ENCODE measurements at regions not wholly inside any gene's neighbourhood (a gene's known extent, or its start where the extent isn't known, plus 50 kb on each side); places are given as distances from the start of the nearest gene placed in this dataset.

GRCh38 chr9:13716601-13717321 lies 437.3 kb upstream of the MPDZ start:
- no peaks in the 10 kb centered on the region for H3K27me3 Mint-ChIP-seq
- no peaks in the 10 kb centered on the region for H3K4me1 Mint-ChIP-seq
- H3K36me3 Mint-ChIP-seq (ENCODE audit: low read depth) = no peaks in the 10 kb centered on the region
- no peak overlapping the region for H3K4me3 Mint-ChIP-seq
- no peak for ATAC-seq (replicated peaks)
- H3K27ac Mint-ChIP-seq = no peak overlapping the region
- H3K9me3 Mint-ChIP-seq = peaks cover 4% of the 10 kb centered on the region

GRCh38 chr9:13716090-13716489 lies 436.6 kb upstream of the MPDZ start:
- Mint-ChIP-seq H3K4me3 (no peak overlapping the region), H3K36me3 (ENCODE audit: low read depth) (no peaks in the 10 kb centered on the region), H3K27ac (no peak overlapping the region), H3K9me3 (no peaks in the 10 kb centered on the region), H3K27me3 (no peaks in the 10 kb centered on the region), H3K4me1 (no peaks in the 10 kb centered on the region)
- no peak for ATAC-seq (replicated peaks)

GRCh38 chr9:13715430-13715829 lies 435.9 kb upstream of the MPDZ start:
- Mint-ChIP-seq H3K4me3 (no peak overlapping the region), H3K27ac (no peak overlapping the region), H3K9me3 (peaks cover 3% of the 10 kb centered on the region), H3K27me3 (no peaks in the 10 kb centered on the region), H3K36me3 (ENCODE audit: low read depth) (no peaks in the 10 kb centered on the region), H3K4me1 (no peaks in the 10 kb centered on the region)
- ATAC-seq (replicated peaks) = no peak

- Mint-ChIP-seq H3K27me3 (peaks cover 2% of the 10 kb centered on the region), H3K36me3 (ENCODE audit: low read depth) (no peaks in the 10 kb centered on the region), H3K4me3 (no peak overlapping the region), H3K9me3 (peaks cover 17% of the 10 kb centered on the region), H3K27ac (no peak overlapping the region), H3K4me1 (no peaks in the 10 kb centered on the region)
- no peak for ATAC-seq (replicated peaks)
Observed at GRCh38 chr9:13707612-13708576, 428.4 kb upstream of the MPDZ start.

DNA sequence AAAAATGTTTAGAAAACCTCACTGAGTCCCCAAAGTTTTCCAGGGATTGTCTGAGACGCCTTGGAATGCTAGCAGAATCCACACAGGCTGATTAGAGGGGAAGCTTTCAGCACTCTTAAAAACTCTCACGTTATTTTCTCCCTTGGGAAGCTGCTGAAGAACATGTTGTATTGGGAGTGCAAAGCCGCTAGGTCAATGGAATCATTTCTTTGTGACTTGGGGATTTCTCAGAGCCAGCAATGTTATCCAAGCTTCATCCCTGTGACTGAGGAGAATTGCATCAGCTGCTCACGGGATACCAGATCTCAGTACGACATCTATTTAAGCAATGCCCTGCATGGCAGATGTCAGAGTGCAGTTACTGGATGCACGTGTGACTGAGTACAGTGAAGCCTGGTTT lies 426.4 kb upstream of the MPDZ start:
- Mint-ChIP-seq H3K4me1 (no peaks in the 10 kb centered on the region), H3K9me3 (peaks cover 17% of the 10 kb centered on the region), H3K4me3 (no peak overlapping the region), H3K36me3 (ENCODE audit: low read depth) (no peaks in the 10 kb centered on the region), H3K27me3 (peaks cover 2% of the 10 kb centered on the region), H3K27ac (no peak overlapping the region)
- ATAC-seq (replicated peaks) = no peak

GRCh38 chr9:13705373-13705772 lies 425.9 kb upstream of the MPDZ start:
- Mint-ChIP-seq H3K4me3 (no peak overlapping the region), H3K36me3 (ENCODE audit: low read depth) (no peaks in the 10 kb centered on the region), H3K9me3 (peaks cover 14% of the 10 kb centered on the region), H3K27ac (no peak overlapping the region), H3K27me3 (peaks cover 2% of the 10 kb centered on the region), H3K4me1 (no peaks in the 10 kb centered on the region)
- no peak for ATAC-seq (replicated peaks)

- ATAC-seq (replicated peaks) = no peak
- Mint-ChIP-seq H3K9me3 (peaks cover 18% of the 10 kb centered on the region), H3K36me3 (ENCODE audit: low read depth) (no peaks in the 10 kb centered on the region), H3K27me3 (no peaks in the 10 kb centered on the region), H3K4me3 (no peak overlapping the region), H3K27ac (no peak overlapping the region), H3K4me1 (no peaks in the 10 kb centered on the region)
Observed at GRCh38 chr9:13690595-13690994, 411.1 kb upstream of the MPDZ start.

GRCh38 chr9:13689925-13690324 lies 410.4 kb upstream of the MPDZ start:
- Mint-ChIP-seq H3K9me3 (peaks cover 11% of the 10 kb centered on the region), H3K27me3 (no peaks in the 10 kb centered on the region), H3K4me3 (no peak overlapping the region), H3K27ac (no peak overlapping the region), H3K36me3 (ENCODE audit: low read depth) (no peaks in the 10 kb centered on the region), H3K4me1 (no peaks in the 10 kb centered on the region)
- no peak for ATAC-seq (replicated peaks)

- Mint-ChIP-seq H3K27ac (no peak overlapping the region), H3K9me3 (peaks cover 10% of the 10 kb centered on the region), H3K27me3 (no peaks in the 10 kb centered on the region), H3K4me3 (no peak overlapping the region), H3K4me1 (no peaks in the 10 kb centered on the region), H3K36me3 (ENCODE audit: low read depth) (no peaks in the 10 kb centered on the region)
- no peak for ATAC-seq (replicated peaks)
Observed at GRCh38 chr9:13688990-13689600, 409.6 kb upstream of the MPDZ start.

GRCh38 chr9:13688223-13688989 lies 408.9 kb upstream of the MPDZ start:
- peaks cover 10% of the 10 kb centered on the region for H3K9me3 Mint-ChIP-seq
- H3K27ac Mint-ChIP-seq = no peak overlapping the region
- H3K4me1 Mint-ChIP-seq = no peaks in the 10 kb centered on the region
- H3K4me3 Mint-ChIP-seq = no peak overlapping the region
- no peaks in the 10 kb centered on the region for H3K36me3 Mint-ChIP-seq (ENCODE audit: low read depth)
- no peaks in the 10 kb centered on the region for H3K27me3 Mint-ChIP-seq
- no peak for ATAC-seq (replicated peaks)

GRCh38 chr9:13684656-13685055 lies 405.2 kb upstream of the MPDZ start:
- Mint-ChIP-seq H3K36me3 (ENCODE audit: low read depth) (no peaks in the 10 kb centered on the region), H3K4me1 (no peaks in the 10 kb centered on the region), H3K9me3 (peaks cover 12% of the 10 kb centered on the region), H3K27ac (no peak overlapping the region), H3K27me3 (no peaks in the 10 kb centered on the region), H3K4me3 (no peak overlapping the region)
- ATAC-seq (replicated peaks) = no peak

- H3K27me3 Mint-ChIP-seq = no peaks in the 10 kb centered on the region
- H3K9me3 Mint-ChIP-seq = peaks cover 5% of the 10 kb centered on the region
- ATAC-seq (replicated peaks) = no peak
- H3K36me3 Mint-ChIP-seq (ENCODE audit: low read depth) = no peaks in the 10 kb centered on the region
- H3K4me1 Mint-ChIP-seq = no peaks in the 10 kb centered on the region
- no peak overlapping the region for H3K27ac Mint-ChIP-seq
- H3K4me3 Mint-ChIP-seq = no peak overlapping the region
Observed at GRCh38 chr9:13677801-13678200, 398.3 kb upstream of the MPDZ start.

DNA sequence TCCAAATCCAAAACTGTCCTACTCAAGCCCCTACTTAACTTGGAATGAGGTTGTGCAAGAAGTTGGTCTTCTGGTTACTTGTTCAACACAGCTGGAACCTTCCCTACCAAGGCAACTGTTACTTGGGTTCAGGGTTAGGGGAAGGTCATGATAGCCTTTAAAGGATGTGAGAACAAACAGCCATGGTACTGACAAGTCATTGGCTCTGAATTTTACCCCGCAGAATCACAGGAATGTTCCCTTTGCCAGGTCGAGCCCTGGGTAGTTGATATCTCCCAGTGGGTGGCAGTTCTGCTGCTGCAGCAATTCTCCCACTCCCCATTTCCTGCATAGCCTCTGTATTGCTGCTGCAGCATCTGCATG lies 396.1 kb upstream of the MPDZ start:
- H3K4me1 Mint-ChIP-seq = no peaks in the 10 kb centered on the region
- no peak overlapping the region for H3K4me3 Mint-ChIP-seq
- H3K27me3 Mint-ChIP-seq = no peaks in the 10 kb centered on the region
- no peak overlapping the region for H3K27ac Mint-ChIP-seq
- no peaks in the 10 kb centered on the region for H3K36me3 Mint-ChIP-seq (ENCODE audit: low read depth)
- peaks cover under 1% of the 10 kb centered on the region for H3K9me3 Mint-ChIP-seq
- no peak for ATAC-seq (replicated peaks)

DNA sequence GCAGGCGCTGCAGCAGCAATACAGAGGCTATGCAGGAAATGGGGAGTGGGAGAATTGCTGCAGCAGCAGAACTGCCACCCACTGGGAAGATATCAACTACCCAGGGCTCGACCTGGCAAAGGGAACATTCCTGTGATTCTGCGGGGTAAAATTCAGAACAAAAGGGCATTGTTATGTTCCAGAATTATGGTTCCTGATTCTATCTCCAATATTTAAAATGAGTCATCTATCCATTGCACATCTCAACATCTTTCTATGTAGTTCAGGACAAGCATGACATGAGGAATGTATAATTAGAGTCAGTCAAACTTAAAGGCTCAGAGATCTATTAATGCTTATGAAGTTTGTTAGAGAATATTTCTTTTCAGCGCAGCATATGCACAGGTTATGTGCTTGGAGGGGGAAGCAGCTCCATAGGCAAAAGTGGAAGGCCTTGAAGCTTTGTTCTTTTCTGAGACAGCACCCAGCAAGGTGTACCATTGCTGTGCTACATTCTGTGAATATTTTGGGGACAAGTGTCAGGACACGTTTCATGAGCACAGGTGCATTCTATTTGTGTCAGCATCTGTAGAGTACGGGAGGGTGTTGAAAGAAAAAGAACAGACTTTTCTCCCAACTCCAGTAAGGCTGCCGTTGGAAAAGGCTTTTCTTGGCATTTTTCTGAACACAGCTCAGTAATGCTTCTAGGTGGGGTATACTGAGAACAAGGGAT lies 395.6 kb upstream of the MPDZ start:
- H3K36me3 Mint-ChIP-seq (ENCODE audit: low read depth) = no peaks in the 10 kb centered on the region
- H3K9me3 Mint-ChIP-seq = no peaks in the 10 kb centered on the region
- H3K27ac Mint-ChIP-seq = no peak overlapping the region
- no peak overlapping the region for H3K4me3 Mint-ChIP-seq
- H3K4me1 Mint-ChIP-seq = no peaks in the 10 kb centered on the region
- no peaks in the 10 kb centered on the region for H3K27me3 Mint-ChIP-seq
- no peak for ATAC-seq (replicated peaks)

All from activated T-helper 17 cell treated with anti-CD3 and anti-CD28 coated beads, Interleukin-2, amount 50 U/mL, for 72 hours (primary cell).